MCF 10A (cell line): ENCODE measurements at regions not wholly inside any gene's neighbourhood (a gene's known extent, or its start where the extent isn't known, plus 50 kb on each side); places are given as distances from the start of the nearest gene placed in this dataset.

Source experiments
- BruUV-seq: library from RNA; stranded (reverse); fragments of 400-500 nt; replicated peaks from 2 replicates; lab custom pipeline; 2021; lab: Mats Ljungman, UMichigan
- CTCF ChIA-PET: fragments of 300-600 bp; sonication (Branson Sonifier 250); formaldehyde crosslinking; extraction: SDS; loops from one replicate; lab custom pipeline; 2021; ENCODE audit warnings: antibody characterized with exemption, inconsistent platforms; lab: Yijun Ruan, JAX
- POLR2A ChIA-PET: fragments of 300-600, 350-650 bp; sonication (Branson Sonifier 250); formaldehyde crosslinking; extraction: SDS; loops from one replicate; lab custom pipeline; 2020; ENCODE audit warnings: antibody characterized with exemption, inconsistent platforms; lab: Yijun Ruan, JAX
- DNase-seq: peaks from one replicate; pipeline ENCODE4 v3.0.0-alpha.2; 2018; ENCODE audit not compliant: unreplicated experiment
- H3K27ac Mint-ChIP-seq: one replicate; pipeline ENCODE4 v1.8.0; 2022; ENCODE audit warnings: mild to moderate bottlenecking, low read depth, mixed read lengths; ENCODE audit not compliant: unreplicated experiment
- H3K27me3 Mint-ChIP-seq: one replicate; pipeline ENCODE4 v1.8.0; 2022; ENCODE audit warnings: mixed read lengths; ENCODE audit not compliant: insufficient read depth, unreplicated experiment
- H3K36me3 Mint-ChIP-seq: one replicate; pipeline ENCODE4 v1.8.0; 2022; ENCODE audit warnings: mild to moderate bottlenecking, moderate library complexity, mixed read lengths; ENCODE audit not compliant: insufficient read depth, unreplicated experiment
- H3K4me1 Mint-ChIP-seq: one replicate; pipeline ENCODE4 v1.8.0; 2022; ENCODE audit warnings: mixed read lengths; ENCODE audit not compliant: insufficient read depth, unreplicated experiment
- H3K4me3 Mint-ChIP-seq: one replicate; pipeline ENCODE4 v1.8.0; 2022; ENCODE audit warnings: mild to moderate bottlenecking, moderate library complexity, mixed read lengths; ENCODE audit not compliant: unreplicated experiment
- H3K9me3 Mint-ChIP-seq: one replicate; pipeline ENCODE4 v1.8.0; 2022; ENCODE audit warnings: mixed read lengths; ENCODE audit not compliant: unreplicated experiment
- CTCF ChIP-seq: fragments of 200-600 bp; IDR thresholded peaks from one replicate; pipeline ENCODE4 v1.8.0; 2022; ENCODE audit warnings: antibody characterized with exemption, mild to moderate bottlenecking; ENCODE audit not compliant: unreplicated experiment
- intact Hi-C: fragments of 100-400 bp; cut with micrococcal nuclease; formaldehyde crosslinking; loops from 2 replicates; pipeline ENCODE4 v1.14.1; 2022

GRCh38 chr16:65945493-65945892 is 421.0 kb upstream of the CDH5 start:
- intact Hi-C loops, result no loop called here
- Mint-ChIP-seq H3K4me1 (no peaks in the 10 kb centered on the region), H3K4me3 (no peak overlapping the region), H3K27ac (no peak overlapping the region), H3K9me3 (peaks cover 41% of the 10 kb centered on the region), H3K27me3 (no peaks in the 10 kb centered on the region), H3K36me3 (no peaks in the 10 kb centered on the region)
- TF ChIP-seq CTCF, result no peak
- no TSS peak for BruUV-seq
- POLR2A ChIA-PET, result no interaction called here
- DNase-seq, result no peak
- CTCF ChIA-PET, result no interaction called here

- Mint-ChIP-seq H3K36me3 (no peaks in the 10 kb centered on the region), H3K27ac (no peak overlapping the region), H3K9me3 (peaks cover 49% of the 10 kb centered on the region), H3K27me3 (no peaks in the 10 kb centered on the region), H3K4me1 (no peaks in the 10 kb centered on the region), H3K4me3 (no peak overlapping the region)
- no peak for DNase-seq
- ChIA-PET CTCF (no interaction called here), POLR2A (no interaction called here)
- intact Hi-C loops, result no loop called here
- no peak for TF ChIP-seq CTCF
- no TSS peak for BruUV-seq
These were observed 422.1 kb upstream of the CDH5 start for GRCh38 chr16:65944361-65944760.

- H3K4me1 Mint-ChIP-seq, result no peaks in the 10 kb centered on the region
- no peak overlapping the region for H3K27ac Mint-ChIP-seq
- no peak for TF ChIP-seq CTCF
- H3K9me3 Mint-ChIP-seq, result peaks cover 66% of the 10 kb centered on the region
- no peak for DNase-seq
- POLR2A ChIA-PET, result no interaction called here
- no TSS peak for BruUV-seq
- H3K27me3 Mint-ChIP-seq, result no peaks in the 10 kb centered on the region
- CTCF ChIA-PET, result no interaction called here
- H3K36me3 Mint-ChIP-seq, result no peaks in the 10 kb centered on the region
- intact Hi-C loops, result no loop called here
- no peak overlapping the region for H3K4me3 Mint-ChIP-seq
These were observed 425.8 kb upstream of the CDH5 start for GRCh38 chr16:65940711-65941110.

- Mint-ChIP-seq H3K4me1 (no peaks in the 10 kb centered on the region), H3K4me3 (no peak overlapping the region), H3K27ac (no peak overlapping the region), H3K27me3 (no peaks in the 10 kb centered on the region), H3K36me3 (no peaks in the 10 kb centered on the region), H3K9me3 (peaks cover 54% of the 10 kb centered on the region)
- TF ChIP-seq CTCF, result no peak
- no TSS peak for BruUV-seq
- DNase-seq, result no peak
- ChIA-PET CTCF (no interaction called here), POLR2A (no interaction called here)
- intact Hi-C loops, result no loop called here
These were observed 428.4 kb upstream of the CDH5 start for GRCh38 chr16:65938083-65938482.
